ENCODE measurements at regions not wholly inside any gene's neighbourhood (a gene's known extent, or its start where the extent isn't known, plus 50 kb on each side); places are given as distances from the start of the nearest gene placed in this dataset.

- no peak for TF ChIP-seq CTCF (IDR thresholded peaks at IDR 0.05; ENCODE audit: insufficient read depth, low read length, poor library complexity, severe bottlenecking)
- DNase-seq (ENCODE audit: extremely low read depth, insufficient read length): no peak
- Histone ChIP-seq H3K36me3 (ENCODE audit: control insufficient read depth, insufficient read depth, low read length) (no peaks in the 10 kb centered on the region), H3K27me3 (replicated peaks; ENCODE audit: control insufficient read depth, insufficient read depth, low read length) (no peaks in the 10 kb centered on the region), H3K4me3 (replicated peaks; ENCODE audit: low read depth, low read length) (no peak overlapping the region)
Observed at GRCh38 chr10:130361351-130362105, 225.3 kb downstream of the GLRX3 start.

- no peak for TF ChIP-seq CTCF (IDR thresholded peaks at IDR 0.05; ENCODE audit: insufficient read depth, low read length, poor library complexity, severe bottlenecking)
- Histone ChIP-seq H3K27me3 (replicated peaks; ENCODE audit: control insufficient read depth, insufficient read depth, low read length) (no peaks in the 10 kb centered on the region), H3K36me3 (ENCODE audit: control insufficient read depth, insufficient read depth, low read length) (no peaks in the 10 kb centered on the region), H3K4me3 (replicated peaks; ENCODE audit: low read depth, low read length) (no peak overlapping the region)
- DNase-seq (ENCODE audit: extremely low read depth, insufficient read length): no peak
Observed at GRCh38 chr10:130362308-130362761, 226.1 kb downstream of the GLRX3 start.

GRCh38 chr10:130363051-130363450 is 226.9 kb downstream of the GLRX3 start:
- no peak for TF ChIP-seq CTCF (IDR thresholded peaks at IDR 0.05; ENCODE audit: insufficient read depth, low read length, poor library complexity, severe bottlenecking)
- no peak for DNase-seq (ENCODE audit: extremely low read depth, insufficient read length)
- H3K36me3 ChIP-seq (ENCODE audit: control insufficient read depth, insufficient read depth, low read length): no peaks in the 10 kb centered on the region
- no peak overlapping the region for H3K4me3 ChIP-seq (replicated peaks; ENCODE audit: low read depth, low read length)
- H3K27me3 ChIP-seq (replicated peaks; ENCODE audit: control insufficient read depth, insufficient read depth, low read length): no peaks in the 10 kb centered on the region

- TF ChIP-seq CTCF (IDR thresholded peaks at IDR 0.05; ENCODE audit: insufficient read depth, low read length, poor library complexity, severe bottlenecking): no peak
- H3K4me3 ChIP-seq (replicated peaks; ENCODE audit: low read depth, low read length): no peak overlapping the region
- DNase-seq (ENCODE audit: extremely low read depth, insufficient read length): no peak
- no peaks in the 10 kb centered on the region for H3K27me3 ChIP-seq (replicated peaks; ENCODE audit: control insufficient read depth, insufficient read depth, low read length)
- no peaks in the 10 kb centered on the region for H3K36me3 ChIP-seq (ENCODE audit: control insufficient read depth, insufficient read depth, low read length)
Observed at GRCh38 chr10:130363899-130364445, 227.8 kb downstream of the GLRX3 start.

GRCh38 chr10:130364631-130365411 is 228.6 kb downstream of the GLRX3 start:
- Histone ChIP-seq H3K36me3 (ENCODE audit: control insufficient read depth, insufficient read depth, low read length) (no peaks in the 10 kb centered on the region), H3K4me3 (replicated peaks; ENCODE audit: low read depth, low read length) (no peak overlapping the region), H3K27me3 (replicated peaks; ENCODE audit: control insufficient read depth, insufficient read depth, low read length) (no peaks in the 10 kb centered on the region)
- no peak for DNase-seq (ENCODE audit: extremely low read depth, insufficient read length)
- no peak for TF ChIP-seq CTCF (IDR thresholded peaks at IDR 0.05; ENCODE audit: insufficient read depth, low read length, poor library complexity, severe bottlenecking)
